Neuronal stem cell (in vitro differentiated cells): ENCODE measurements at regions not wholly inside any gene's neighbourhood (a gene's known extent, or its start where the extent isn't known, plus 50 kb on each side); places are given as distances from the start of the nearest gene placed in this dataset.

ENCODE experiments used
- DNase-seq: peaks from one replicate; pipeline ENCODE4 v3.0.0-alpha.2; 2013; ENCODE audit warnings: low spot score
- H2AFZ ChIP-seq: one replicate; pipeline ENCODE4 v1.6.1; 2013; ENCODE audit warnings: mild to moderate bottlenecking, low read length, inconsistent platforms
- H2AK5ac ChIP-seq: 2 replicates; pipeline ENCODE4 v1.6.1; 2013; ENCODE audit warnings: low read depth, mild to moderate bottlenecking, inconsistent platforms, low read length, moderate library complexity, mixed read lengths
- H2BK120ac ChIP-seq: 2 replicates; pipeline ENCODE4 v1.6.1; 2013; ENCODE audit warnings: low read depth, mild to moderate bottlenecking, inconsistent platforms, low read length, moderate library complexity, mixed read lengths
- H2BK12ac ChIP-seq: one replicate; pipeline ENCODE4 v1.6.1; 2013; ENCODE audit warnings: low read length, inconsistent platforms
- H2BK15ac ChIP-seq: 2 replicates; pipeline ENCODE4 v1.6.1; 2013; ENCODE audit warnings: mild to moderate bottlenecking, low read length, inconsistent platforms, mixed read lengths
- H2BK5ac ChIP-seq: one replicate; pipeline ENCODE4 v1.6.1; 2013; ENCODE audit warnings: inconsistent platforms, mild to moderate bottlenecking, low read length, moderate library complexity
- H3K14ac ChIP-seq: one replicate; pipeline ENCODE4 v1.6.1; 2013; ENCODE audit warnings: low read length, inconsistent platforms
- H3K18ac ChIP-seq: 2 replicates; pipeline ENCODE4 v1.6.1; 2013; ENCODE audit warnings: low read length, inconsistent platforms
- H3K23ac ChIP-seq: 2 replicates; pipeline ENCODE4 v1.6.1; 2013; ENCODE audit warnings: low read depth, mild to moderate bottlenecking, mixed read lengths, low read length, inconsistent platforms; ENCODE audit not compliant: poor library complexity
- H3K27ac ChIP-seq: replicated peaks from 3 replicates; pipeline ENCODE4 v1.5.1; 2013; ENCODE audit warnings: low read length, inconsistent platforms
- H3K27me3 ChIP-seq, 3 experiments: 2 replicates each; pipeline ENCODE4 v1.6.1; 2013; ENCODE audit warnings: low read length in 3 of 3, mild to moderate bottlenecking in 2 of 3, inconsistent platforms in 1 of 3, low read depth in 1 of 3, mixed read lengths in 1 of 3, moderate library complexity in 1 of 3; ENCODE audit not compliant: control insufficient read depth in 3 of 3, insufficient read depth in 3 of 3
- H3K36me3 ChIP-seq, 2 donors: replicated peaks in 1 of 2; 2 replicates each; pipeline ENCODE4 v1.6.1; 2013; ENCODE audit warnings: low read length in 2 of 2; ENCODE audit not compliant: control insufficient read depth in 2 of 2, insufficient read depth in 2 of 2
- H3K4ac ChIP-seq: 2 replicates; pipeline ENCODE4 v1.6.1; 2013; ENCODE audit warnings: inconsistent platforms, mild to moderate bottlenecking, low read length, moderate library complexity
- H3K4me1 ChIP-seq, 2 donors: 1 replicate in 1 of 2; 2 replicates in 1 of 2; pipeline ENCODE4 v1.6.1; 2013; ENCODE audit warnings: low read length in 2 of 2, low read depth in 1 of 2; ENCODE audit not compliant: control insufficient read depth in 2 of 2, insufficient read depth in 1 of 2
- H3K4me2 ChIP-seq: one replicate; pipeline ENCODE4 v1.6.1; 2013; ENCODE audit warnings: mild to moderate bottlenecking, low read length, inconsistent platforms; ENCODE audit not compliant: insufficient read depth, poor library complexity, severe bottlenecking
- H3K4me3 ChIP-seq, 2 donors: 2 replicates each; pipeline ENCODE4 v1.5.1; 2013; ENCODE audit warnings: low read length in 2 of 2, mild to moderate bottlenecking in 2 of 2, inconsistent platforms in 1 of 2, moderate library complexity in 1 of 2
- H3K79me1 ChIP-seq: one replicate; pipeline ENCODE4 v1.6.1; 2013; ENCODE audit warnings: low read depth, mild to moderate bottlenecking, inconsistent platforms, low read length, moderate library complexity
- H3K9ac ChIP-seq: one replicate; pipeline ENCODE4 v1.6.1; 2013; ENCODE audit warnings: mild to moderate bottlenecking, low read depth, low read length, inconsistent platforms; ENCODE audit not compliant: poor library complexity
- H3K9me3 ChIP-seq, 2 donors: replicated peaks in 1 of 2; 2 replicates each; pipeline versions ENCODE3 to v1.6.1; 2013; ENCODE audit warnings: low read length in 2 of 2, mild to moderate bottlenecking in 2 of 2, inconsistent platforms in 1 of 2, low read depth in 1 of 2, mixed read lengths in 1 of 2, moderate library complexity in 1 of 2; ENCODE audit not compliant: control insufficient read depth in 2 of 2, insufficient read depth in 1 of 2
- H4K8ac ChIP-seq: one replicate; pipeline ENCODE4 v1.6.1; 2013; ENCODE audit warnings: low read depth, mild to moderate bottlenecking, inconsistent platforms, low read length, moderate library complexity
- H4K91ac ChIP-seq: one replicate; pipeline ENCODE4 v1.6.1; 2013; ENCODE audit warnings: low read length, low read depth, mild to moderate bottlenecking, inconsistent platforms; ENCODE audit not compliant: poor library complexity
- WGBS, 2 donors: extraction: QIAGEN DNeasy Blood & Tissue Kit; methylation state at CpG; one replicate each; pipeline ENCODE4 v1.1.7; 2013; ENCODE audit warnings: missing lambda C conversion rate in 2 of 2, mixed read lengths in 1 of 2; ENCODE audit not compliant: insufficient read length in 2 of 2, insufficient replicate concordance in 1 of 2; ENCODE audit errors: extremely low coverage in 2 of 2; 5-methylcytosine and 5-hydroxymethylcytosine counted together

DNA sequence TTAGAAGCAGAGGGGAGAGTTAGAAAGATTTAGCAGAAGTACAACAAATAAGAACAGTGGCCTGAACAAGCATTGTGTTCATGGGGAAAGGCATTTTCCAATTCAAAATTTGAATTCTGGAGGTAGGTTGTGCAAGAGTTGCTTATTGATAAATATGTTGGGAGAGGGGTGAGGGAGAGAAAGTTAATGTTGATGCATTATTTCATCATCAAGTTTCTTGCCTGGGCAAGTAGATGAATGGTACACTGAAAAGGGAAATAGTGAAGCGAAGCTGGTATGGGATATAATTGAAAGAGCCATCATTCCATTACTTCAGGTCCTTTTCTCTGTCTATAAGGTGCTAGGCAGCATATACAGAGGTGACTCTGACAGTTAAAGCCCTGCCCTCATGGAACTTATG, 288.9 kb upstream of the GBE1 start:
- no peak overlapping the region for H2AFZ ChIP-seq
- WGBS, 2 donors, result no CpG with 5 or more reads among the region's 1 CpG
- no peak overlapping the region for H3K9ac ChIP-seq
- H2AK5ac ChIP-seq, result no peak overlapping the region
- no peak overlapping the region for H3K4me2 ChIP-seq
- no peak overlapping the region for H2BK120ac ChIP-seq
- no peak overlapping the region for H3K18ac ChIP-seq
- no peak overlapping the region for H3K14ac ChIP-seq
- no peak overlapping the region for H2BK12ac ChIP-seq
- no peaks in the 10 kb centered on the region for H3K36me3 ChIP-seq
- no peaks in the 10 kb centered on the region for H3K27me3 ChIP-seq
- no peak overlapping the region for H3K4ac ChIP-seq
- no peak for DNase-seq
- no peaks in the 10 kb centered on the region for H3K4me1 ChIP-seq
- H3K9me3 ChIP-seq, result no peaks in the 10 kb centered on the region
- no peak overlapping the region for H2BK15ac ChIP-seq
- H2BK5ac ChIP-seq, result no peak overlapping the region
- no peak overlapping the region for H3K27ac ChIP-seq
- no peaks in the 10 kb centered on the region for H3K79me1 ChIP-seq
- no peak overlapping the region for H3K4me3 ChIP-seq
- H4K91ac ChIP-seq, result no peak overlapping the region
- H3K23ac ChIP-seq, result no peak overlapping the region
- no peak overlapping the region for H4K8ac ChIP-seq

DNA sequence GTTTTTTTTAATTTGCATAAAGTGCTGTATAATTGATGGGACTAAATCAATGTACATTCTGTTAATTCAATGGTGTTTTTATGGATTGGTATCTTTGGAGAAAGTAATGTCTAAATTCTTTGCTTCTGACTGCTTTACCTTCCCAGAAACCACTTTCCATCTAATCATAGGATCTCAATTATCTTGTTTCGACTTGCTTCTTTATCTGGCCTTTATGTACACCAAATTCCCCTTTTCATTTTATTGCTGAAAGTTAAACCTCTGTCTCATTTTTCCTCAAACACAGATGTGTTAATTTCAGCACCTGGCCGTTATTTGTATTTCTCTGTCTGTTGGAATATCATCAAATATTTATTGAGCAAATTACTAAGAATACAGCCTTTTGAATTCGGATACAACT, 287.3 kb upstream of the GBE1 start:
- no peaks in the 10 kb centered on the region for H3K9me3 ChIP-seq
- no peak overlapping the region for H4K91ac ChIP-seq
- H3K79me1 ChIP-seq, result no peaks in the 10 kb centered on the region
- WGBS, 2 donors, result no CpG with 5 or more reads among the region's 3 CpGs
- no peaks in the 10 kb centered on the region for H3K27me3 ChIP-seq
- no peak overlapping the region for H3K27ac ChIP-seq
- no peak overlapping the region for H2AFZ ChIP-seq
- H3K4ac ChIP-seq, result no peak overlapping the region
- H4K8ac ChIP-seq, result no peak overlapping the region
- no peak overlapping the region for H2BK5ac ChIP-seq
- no peak overlapping the region for H3K23ac ChIP-seq
- no peaks in the 10 kb centered on the region for H3K4me1 ChIP-seq
- H2BK15ac ChIP-seq, result no peak overlapping the region
- no peak overlapping the region for H3K9ac ChIP-seq
- H3K36me3 ChIP-seq, result no peaks in the 10 kb centered on the region
- H3K18ac ChIP-seq, result no peak overlapping the region
- no peak overlapping the region for H2BK120ac ChIP-seq
- no peak overlapping the region for H3K4me2 ChIP-seq
- no peak for DNase-seq
- H3K14ac ChIP-seq, result no peak overlapping the region
- no peak overlapping the region for H2AK5ac ChIP-seq
- H2BK12ac ChIP-seq, result no peak overlapping the region
- H3K4me3 ChIP-seq, result no peak overlapping the region

DNA sequence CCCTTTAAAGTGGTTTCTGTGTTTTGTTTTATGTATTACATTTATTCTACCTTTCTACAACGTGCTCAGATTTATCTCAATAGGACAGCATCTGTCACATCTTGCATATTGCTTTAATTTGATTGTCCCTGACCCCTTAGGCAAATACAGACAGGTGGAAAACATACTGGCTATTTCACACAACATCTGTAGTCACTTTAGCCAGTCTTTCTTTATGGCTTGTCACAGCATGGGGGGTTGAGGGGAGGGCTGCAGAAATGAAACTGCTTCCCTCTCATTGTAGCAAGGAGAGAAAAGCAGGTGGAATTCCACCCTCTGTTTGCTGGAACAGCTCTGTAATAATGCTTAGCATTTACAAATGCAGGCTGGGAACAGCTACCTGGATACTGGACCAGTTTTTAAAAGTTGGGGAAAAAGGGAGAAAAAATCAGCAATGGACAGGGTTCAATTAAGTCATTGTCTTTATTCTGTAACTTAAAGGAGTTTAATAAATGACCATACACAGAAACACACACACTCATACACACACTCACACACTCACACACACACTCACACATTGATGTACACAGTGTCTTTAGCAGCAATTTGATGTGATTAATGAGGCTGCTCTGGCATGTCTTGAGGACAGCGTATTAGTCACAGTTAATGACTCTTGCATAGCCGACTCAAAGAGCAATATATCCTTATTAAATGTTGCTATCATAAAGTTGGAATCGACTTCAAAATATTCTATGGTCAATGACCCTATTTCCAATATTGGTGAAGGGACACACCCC, 283.7 kb upstream of the GBE1 start:
- WGBS, 2 donors, result no CpG with 5 or more reads among the region's 4 CpGs
- H3K4me2 ChIP-seq, result no peak overlapping the region
- no peak overlapping the region for H4K8ac ChIP-seq
- H3K4ac ChIP-seq, result no peak overlapping the region
- H3K36me3 ChIP-seq, result no peaks in the 10 kb centered on the region
- H2BK12ac ChIP-seq, result no peak overlapping the region
- H3K4me3 ChIP-seq, result no peak overlapping the region
- no peak overlapping the region for H3K18ac ChIP-seq
- no peaks in the 10 kb centered on the region for H3K27me3 ChIP-seq
- DNase-seq, result no peak
- no peaks in the 10 kb centered on the region for H3K79me1 ChIP-seq
- no peak overlapping the region for H2BK120ac ChIP-seq
- H2BK15ac ChIP-seq, result no peak overlapping the region
- no peak overlapping the region for H3K23ac ChIP-seq
- no peak overlapping the region for H2AFZ ChIP-seq
- H3K14ac ChIP-seq, result no peak overlapping the region
- H4K91ac ChIP-seq, result no peak overlapping the region
- H2AK5ac ChIP-seq, result no peak overlapping the region
- no peak overlapping the region for H3K27ac ChIP-seq
- H3K4me1 ChIP-seq, result no peaks in the 10 kb centered on the region
- no peaks in the 10 kb centered on the region for H3K9me3 ChIP-seq
- H3K9ac ChIP-seq, result no peak overlapping the region
- H2BK5ac ChIP-seq, result no peak overlapping the region

DNA sequence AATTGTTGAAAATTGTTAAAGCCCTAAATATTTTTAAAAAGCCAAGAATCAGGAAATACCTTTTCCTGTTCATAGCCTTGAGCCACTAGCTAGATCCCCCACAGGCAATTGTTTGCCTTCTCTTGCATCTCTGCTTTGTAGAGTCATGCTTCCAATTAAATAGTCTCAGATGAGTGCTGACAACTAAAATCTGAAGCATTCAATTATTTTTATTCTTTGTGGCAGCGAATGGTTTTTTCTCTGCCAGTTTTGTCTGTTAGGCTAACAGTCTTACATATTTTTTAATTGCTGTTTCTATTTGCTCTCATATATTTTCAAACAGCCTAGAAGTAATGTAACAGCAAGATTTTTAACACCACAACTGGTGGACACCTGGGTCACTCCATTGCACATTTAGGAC, 277.1 kb upstream of the GBE1 start:
- Histone ChIP-seq H3K27me3 (no peaks in the 10 kb centered on the region), H3K14ac (no peak overlapping the region), H2BK5ac (no peak overlapping the region), H2BK120ac (no peak overlapping the region), H2AK5ac (no peak overlapping the region), H2AFZ (peak overlapping the region; percentile 6), H3K4me3 (no peak overlapping the region), H3K27ac (no peak overlapping the region), H3K79me1 (no peaks in the 10 kb centered on the region), H4K91ac (no peak overlapping the region), H3K4me2 (no peak overlapping the region), H3K4me1 (no peaks in the 10 kb centered on the region), H3K18ac (no peak overlapping the region), H2BK12ac (no peak overlapping the region), H3K23ac (no peak overlapping the region), H3K36me3 (no peaks in the 10 kb centered on the region), H3K9ac (no peak overlapping the region), H4K8ac (no peak overlapping the region), H3K9me3 (no peaks in the 10 kb centered on the region), H3K4ac (no peak overlapping the region), H2BK15ac (no peak overlapping the region)
- WGBS, 2 donors, result no CpG with 5 or more reads among the region's 1 CpG
- no peak for DNase-seq
